Right lobe of liver (tissue), 4 donors: ENCODE measurements at regions not wholly inside any gene's neighbourhood (a gene's known extent, or its start where the extent isn't known, plus 50 kb on each side); places are given as distances from the start of the nearest gene placed in this dataset.

Source experiments
- CTCF ChIP-seq, 4 donors: fragments of 200-600 bp in 3 of 4; fragments of 450-650 bp in 1 of 4; IDR thresholded peaks; one replicate each; pipeline versions ENCODE4 v1.5.1 to v1.8.0; 2016 to 2022; ENCODE audit warnings: antibody characterized with exemption in 4 of 4, mild to moderate bottlenecking in 2 of 4
- POLR2A ChIP-seq: fragments of 450-650 bp; IDR thresholded peaks from one replicate; pipeline ENCODE4 v1.6.1; 2017; ENCODE audit warnings: antibody characterized with exemption, mild to moderate bottlenecking
- donor health status: DM: no; HTN: no; CAD: no.
- donor health status: DM: no; HTN: no; CAD: no.
- donor health status: DM: no; HTN: yes; CAD: no.

- TF ChIP-seq CTCF (IDR thresholded peaks at IDR 0.05) (no peak), POLR2A (no peak)
Measured at GRCh38 chr3:5898106-5898505, 710.6 kb downstream of the EDEM1 start.
